WI38 (cell line): ENCODE measurements at regions not wholly inside any gene's neighbourhood (a gene's known extent, or its start where the extent isn't known, plus 50 kb on each side); places are given as distances from the start of the nearest gene placed in this dataset.

Experiments used
- H3K4me3 ChIP-seq: 2 replicates; pipeline ENCODE4 v1.5.1; 2011; ENCODE audit warnings: low read depth, mild to moderate bottlenecking, control low read depth, low read length
- TF ChIP-seq, protein P1 (sequence below): IDR thresholded peaks from 2 replicates; pipeline ENCODE4 v1.5.1; 2012; ENCODE audit warnings: low read depth, mild to moderate bottlenecking, control low read depth, low read length

DNA sequence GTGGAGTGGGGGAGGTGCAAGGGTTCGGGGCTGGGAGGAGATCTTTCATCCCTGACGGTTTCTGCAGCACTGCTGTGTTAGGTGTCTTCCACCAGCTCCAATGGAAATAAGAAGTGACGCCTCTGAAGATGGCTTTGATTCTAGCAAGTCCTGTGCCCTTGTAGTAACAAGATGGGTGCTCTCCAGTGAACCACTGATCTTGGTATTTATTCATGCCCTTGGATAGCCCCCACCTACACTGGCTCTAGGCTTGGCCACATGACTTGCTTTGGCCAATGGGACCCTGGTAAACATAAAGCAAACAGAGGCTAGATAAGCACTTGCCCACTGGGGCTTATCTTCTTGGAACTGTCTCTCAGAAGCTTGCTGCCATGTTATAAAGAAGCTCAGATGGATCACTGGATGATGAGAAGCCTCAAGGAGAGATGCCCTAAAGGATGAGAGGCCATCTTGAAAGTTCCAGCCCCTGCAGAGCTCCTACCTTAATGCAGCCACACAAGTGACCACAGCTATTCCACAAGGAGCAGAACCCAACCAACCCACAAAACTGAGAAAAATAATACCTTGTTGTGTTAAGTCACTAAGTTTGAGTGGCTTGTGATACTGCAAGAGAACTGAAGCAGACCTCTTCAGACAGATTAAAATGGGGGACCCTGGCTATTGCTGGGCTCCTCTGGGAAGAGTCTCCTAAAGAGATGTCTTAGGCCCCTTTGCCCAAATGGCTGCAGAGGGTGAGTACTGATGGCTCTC lies 137.9 kb downstream of the PDCD6IP start:
- TF ChIP-seq, protein P1, sequence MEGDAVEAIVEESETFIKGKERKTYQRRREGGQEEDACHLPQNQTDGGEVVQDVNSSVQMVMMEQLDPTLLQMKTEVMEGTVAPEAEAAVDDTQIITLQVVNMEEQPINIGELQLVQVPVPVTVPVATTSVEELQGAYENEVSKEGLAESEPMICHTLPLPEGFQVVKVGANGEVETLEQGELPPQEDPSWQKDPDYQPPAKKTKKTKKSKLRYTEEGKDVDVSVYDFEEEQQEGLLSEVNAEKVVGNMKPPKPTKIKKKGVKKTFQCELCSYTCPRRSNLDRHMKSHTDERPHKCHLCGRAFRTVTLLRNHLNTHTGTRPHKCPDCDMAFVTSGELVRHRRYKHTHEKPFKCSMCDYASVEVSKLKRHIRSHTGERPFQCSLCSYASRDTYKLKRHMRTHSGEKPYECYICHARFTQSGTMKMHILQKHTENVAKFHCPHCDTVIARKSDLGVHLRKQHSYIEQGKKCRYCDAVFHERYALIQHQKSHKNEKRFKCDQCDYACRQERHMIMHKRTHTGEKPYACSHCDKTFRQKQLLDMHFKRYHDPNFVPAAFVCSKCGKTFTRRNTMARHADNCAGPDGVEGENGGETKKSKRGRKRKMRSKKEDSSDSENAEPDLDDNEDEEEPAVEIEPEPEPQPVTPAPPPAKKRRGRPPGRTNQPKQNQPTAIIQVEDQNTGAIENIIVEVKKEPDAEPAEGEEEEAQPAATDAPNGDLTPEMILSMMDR, result no peak
- no peak overlapping the region for H3K4me3 ChIP-seq

DNA sequence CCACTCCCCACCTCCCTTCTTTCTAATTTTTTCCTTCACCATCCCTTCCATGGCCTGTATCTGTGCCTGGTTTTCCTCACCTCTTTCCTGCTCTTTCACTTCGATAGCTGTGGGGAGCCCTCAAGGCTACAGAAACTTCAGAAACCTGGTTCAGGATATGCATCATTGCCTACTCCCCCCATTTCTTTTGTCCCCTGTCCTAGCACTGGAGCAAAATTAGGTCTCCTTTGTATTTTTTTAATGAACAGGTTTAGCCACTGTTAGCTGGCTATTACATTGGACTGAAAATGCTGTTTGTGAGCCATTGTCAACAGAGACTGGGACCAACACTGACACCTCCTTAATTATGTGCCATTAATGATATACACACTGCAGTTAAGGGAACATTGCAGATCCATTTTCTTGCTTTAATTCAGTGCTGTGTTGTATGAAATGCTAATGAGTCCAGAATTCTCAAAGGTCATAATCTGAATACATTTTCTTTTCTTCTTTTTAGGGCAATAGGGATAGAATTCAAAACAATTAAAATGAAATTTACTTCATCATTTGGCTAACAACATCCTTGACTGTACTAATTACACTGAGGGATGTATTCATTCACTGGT lies 138.6 kb downstream of the PDCD6IP start:
- no peak overlapping the region for H3K4me3 ChIP-seq
- TF ChIP-seq, protein P1, result no peak

DNA sequence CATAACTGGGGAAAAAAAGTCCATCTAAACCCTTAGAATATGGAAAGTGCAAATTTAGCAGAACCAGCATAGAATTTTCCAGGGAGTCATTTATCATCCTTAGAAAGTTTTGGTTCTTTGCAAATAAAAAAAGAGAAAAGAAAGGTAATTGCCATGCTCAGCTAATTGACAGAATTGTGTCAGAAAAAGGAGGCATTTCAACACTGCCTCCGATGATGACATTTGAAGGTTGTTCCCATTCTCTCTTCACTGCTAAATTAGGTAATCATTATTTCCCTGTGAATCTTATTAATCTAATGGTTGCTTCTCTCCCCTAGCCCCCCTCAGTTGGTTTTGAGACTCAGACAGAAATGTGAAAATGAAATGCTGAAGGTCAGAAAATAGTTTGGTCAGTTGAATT lies 139.2 kb downstream of the PDCD6IP start:
- no peak overlapping the region for H3K4me3 ChIP-seq
- TF ChIP-seq, protein P1, result no peak

DNA sequence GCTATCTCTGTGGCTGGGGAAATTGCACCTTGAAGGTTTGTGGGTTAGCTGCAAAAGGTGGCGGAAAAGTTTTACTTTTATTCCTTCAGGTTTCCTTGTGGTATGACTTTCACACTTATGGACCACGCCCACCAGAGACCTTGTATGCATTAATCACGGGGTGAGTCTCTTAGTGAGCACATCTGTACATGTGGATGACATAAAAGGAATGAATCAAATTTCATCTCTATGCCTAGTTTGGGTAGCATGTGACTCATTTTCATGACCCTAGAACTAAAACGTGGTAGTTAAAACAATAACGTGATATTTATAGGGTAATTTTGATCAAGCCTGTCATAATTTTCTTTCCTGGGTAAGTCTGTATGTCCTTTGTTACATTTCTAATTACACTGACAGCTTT lies 141.7 kb downstream of the PDCD6IP start:
- no peak overlapping the region for H3K4me3 ChIP-seq
- TF ChIP-seq, protein P1, result no peak

DNA sequence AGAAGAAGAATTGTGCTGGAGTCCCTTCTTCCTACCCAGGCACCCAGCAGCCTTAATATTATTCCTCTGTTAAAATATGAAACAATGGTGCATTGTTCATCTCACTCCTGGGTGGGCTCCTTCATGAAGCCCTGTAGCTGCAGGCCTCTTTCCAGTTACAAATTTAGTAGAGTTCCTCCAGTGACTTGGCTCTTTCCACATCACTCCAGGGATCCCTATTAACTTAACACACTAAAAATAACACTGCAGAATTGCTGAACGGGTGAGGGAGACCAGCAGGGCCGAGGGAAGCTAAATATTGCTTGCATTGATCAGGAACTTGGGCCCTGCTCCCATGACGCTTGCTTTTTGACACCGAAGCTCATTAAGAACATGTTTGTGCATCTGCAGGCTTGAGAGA lies 142.3 kb downstream of the PDCD6IP start:
- TF ChIP-seq, protein P1, result no peak
- no peak overlapping the region for H3K4me3 ChIP-seq

DNA sequence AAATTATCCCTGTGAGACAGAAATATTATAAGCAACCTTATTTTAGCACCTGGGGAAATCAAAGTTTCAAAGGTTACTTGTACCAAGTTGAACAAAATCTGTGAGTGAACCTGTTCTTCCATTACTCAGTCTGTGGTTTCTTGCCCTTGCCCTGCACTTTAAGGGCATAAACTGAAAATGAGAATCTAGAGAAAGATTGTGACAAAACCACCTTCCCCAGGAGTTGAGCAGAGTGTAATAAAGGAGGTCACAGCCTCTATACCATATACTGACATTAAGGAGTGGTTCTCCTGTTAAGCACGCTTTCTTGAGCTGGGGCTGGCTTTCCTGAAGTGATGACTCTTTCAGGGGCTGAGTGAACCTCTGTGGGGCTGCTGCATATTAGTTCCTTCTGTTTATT lies 143.4 kb downstream of the PDCD6IP start:
- no peak overlapping the region for H3K4me3 ChIP-seq
- TF ChIP-seq, protein P1, result no peak

DNA sequence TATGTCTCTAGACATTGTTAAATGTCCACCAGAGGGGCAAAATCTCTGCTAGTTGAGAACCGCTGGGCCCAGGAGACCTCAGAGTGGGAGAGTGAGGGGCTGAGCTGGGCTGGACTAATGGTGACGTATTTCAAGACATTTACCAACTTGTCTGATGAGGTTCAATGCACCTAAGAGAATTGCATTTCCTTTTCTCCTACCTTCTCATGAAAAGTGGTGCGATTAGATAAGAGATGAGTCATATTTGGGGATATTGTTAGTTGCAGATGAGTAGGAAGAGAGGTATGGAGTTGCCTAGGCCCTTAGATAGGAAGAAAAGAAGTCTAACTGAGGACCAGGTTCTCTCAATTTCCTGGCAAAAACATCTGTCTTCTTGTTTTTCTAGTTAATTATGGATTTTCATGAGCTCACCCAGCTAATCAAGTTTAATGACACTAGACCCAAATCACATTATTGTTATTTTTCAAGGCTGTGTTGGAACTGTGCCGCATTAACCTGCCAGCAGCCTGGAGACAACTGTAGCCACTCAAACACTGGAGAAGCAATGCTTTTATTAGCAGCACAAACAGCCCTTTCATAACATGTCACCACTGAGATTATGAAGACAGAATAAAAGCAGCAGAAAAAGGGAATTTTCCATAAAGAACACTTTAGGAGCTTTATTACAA lies 144.2 kb downstream of the PDCD6IP start:
- TF ChIP-seq, protein P1, result no peak
- H3K4me3 ChIP-seq, result no peak overlapping the region
